Caco-2 (cell line): ENCODE measurements at regions not wholly inside any gene's neighbourhood (a gene's known extent, or its start where the extent isn't known, plus 50 kb on each side); places are given as distances from the start of the nearest gene placed in this dataset.

ENCODE experiments used
- BruUV-seq: library from RNA; stranded (reverse); fragments of 400-500 nt; replicated peaks from 2 replicates; lab custom pipeline; 2021; lab: Mats Ljungman, UMichigan
- CTCF ChIA-PET: fragments of 300-600 bp; sonication (Branson Sonifier 250); formaldehyde crosslinking; loops from one replicate; lab custom pipeline; 2022; ENCODE audit warnings: antibody characterized with exemption; lab: Charles Lee
- POLR2A ChIA-PET: fragments of 300-600 bp; sonication (Branson Sonifier 250); formaldehyde crosslinking; loops from one replicate; lab custom pipeline; 2022; ENCODE audit warnings: antibody characterized with exemption; lab: Charles Lee
- DNase-seq, 2 experiments: peaks; one replicate each; pipeline versions ENCODE4 v3.0.0 to v3.0.0-alpha.2; 2020 to 2022
- H3K27me3 ChIP-seq: replicated peaks from 2 replicates; pipeline ENCODE4 v1.6.0; 2011; ENCODE audit warnings: low read length; ENCODE audit not compliant: control insufficient read depth, insufficient read depth
- H3K36me3 ChIP-seq: 2 replicates; pipeline ENCODE4 v1.5.1; 2011; ENCODE audit warnings: low read length; ENCODE audit not compliant: control insufficient read depth, insufficient read depth
- H3K4me1 ChIP-seq: fragments of 250-450 bp; sonication (Bioruptor Pico); 2 replicates; pipeline ENCODE4 v1.5.1; 2020; ENCODE audit warnings: mild to moderate bottlenecking
- H3K4me3 ChIP-seq: 2 replicates; pipeline ENCODE4 v1.5.1; 2011; ENCODE audit warnings: low read depth, mild to moderate bottlenecking, control low read depth, low read length
- H3K9me3 ChIP-seq: fragments of 250-450 bp; sonication (Bioruptor Pico); 2 replicates; pipeline ENCODE4 v1.5.1; 2020; ENCODE audit warnings: mild to moderate bottlenecking, moderate library complexity
- H3K27ac Mint-ChIP-seq: one replicate; pipeline ENCODE4 v1.8.0; 2022; ENCODE audit warnings: mixed read lengths; ENCODE audit not compliant: unreplicated experiment
- H3K27me3 Mint-ChIP-seq: one replicate; pipeline ENCODE4 v1.8.0; 2022; ENCODE audit warnings: mixed read lengths; ENCODE audit not compliant: insufficient read depth, unreplicated experiment
- H3K36me3 Mint-ChIP-seq: one replicate; pipeline ENCODE4 v1.8.0; 2022; ENCODE audit warnings: mild to moderate bottlenecking, mixed read lengths; ENCODE audit not compliant: insufficient read depth, unreplicated experiment
- H3K4me1 Mint-ChIP-seq: one replicate; pipeline ENCODE4 v1.8.0; 2022; ENCODE audit warnings: low read depth, mixed read lengths; ENCODE audit not compliant: unreplicated experiment
- H3K4me3 Mint-ChIP-seq: one replicate; pipeline ENCODE4 v1.8.0; 2022; ENCODE audit warnings: mild to moderate bottlenecking, moderate library complexity, mixed read lengths; ENCODE audit not compliant: unreplicated experiment
- H3K9me3 Mint-ChIP-seq: one replicate; pipeline ENCODE4 v1.8.0; 2022; ENCODE audit warnings: mixed read lengths; ENCODE audit not compliant: unreplicated experiment
- intact Hi-C: fragments of 100-400 bp; cut with micrococcal nuclease; formaldehyde crosslinking; loops from one replicate; pipeline ENCODE4 v1.10.0; 2022; ENCODE audit not compliant: unreplicated experiment
- TF ChIP-seq, protein P1 (sequence below), 2 experiments: fragments of 200-600 bp in 1 of 2; IDR thresholded peaks; 1 replicate in 1 of 2; 2 replicates in 1 of 2; pipeline versions ENCODE4 v1.5.1 to v1.8.0; 2011 to 2022; ENCODE audit warnings: antibody characterized with exemption in 1 of 2, control low read depth in 1 of 2, inconsistent platforms in 1 of 2, low read depth in 1 of 2, low read length in 1 of 2, mild to moderate bottlenecking in 1 of 2, moderate library complexity in 1 of 2; ENCODE audit not compliant: insufficient read depth in 1 of 2, severe bottlenecking in 1 of 2, unreplicated experiment in 1 of 2

DNA sequence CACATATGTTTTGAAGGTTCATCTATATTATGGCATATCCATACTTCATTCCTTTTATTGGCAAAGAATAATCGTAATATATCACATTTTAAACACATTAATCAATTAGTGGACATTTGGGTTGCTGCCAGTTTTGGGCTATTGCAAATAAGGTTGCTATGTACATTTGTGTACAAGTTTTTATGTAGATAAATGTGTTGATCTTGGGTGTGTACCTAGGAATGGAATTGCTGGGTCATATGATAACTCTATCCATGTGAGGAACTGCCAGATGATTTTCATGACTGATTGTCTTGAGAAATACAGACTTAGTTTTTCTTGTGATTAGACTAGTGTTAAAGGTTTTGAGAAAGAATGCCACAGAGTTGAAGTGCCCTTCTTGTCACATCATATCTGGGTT lies 99.2 kb upstream of the RAB40AL start:
- H3K27me3 ChIP-seq: no peaks in the 10 kb centered on the region
- CTCF ChIA-PET: no interaction called here
- no peaks in the 10 kb centered on the region for H3K9me3 Mint-ChIP-seq
- POLR2A ChIA-PET: no interaction called here
- H3K36me3 ChIP-seq: no peaks in the 10 kb centered on the region
- BruUV-seq: no TSS peak
- TF ChIP-seq, protein P1, sequence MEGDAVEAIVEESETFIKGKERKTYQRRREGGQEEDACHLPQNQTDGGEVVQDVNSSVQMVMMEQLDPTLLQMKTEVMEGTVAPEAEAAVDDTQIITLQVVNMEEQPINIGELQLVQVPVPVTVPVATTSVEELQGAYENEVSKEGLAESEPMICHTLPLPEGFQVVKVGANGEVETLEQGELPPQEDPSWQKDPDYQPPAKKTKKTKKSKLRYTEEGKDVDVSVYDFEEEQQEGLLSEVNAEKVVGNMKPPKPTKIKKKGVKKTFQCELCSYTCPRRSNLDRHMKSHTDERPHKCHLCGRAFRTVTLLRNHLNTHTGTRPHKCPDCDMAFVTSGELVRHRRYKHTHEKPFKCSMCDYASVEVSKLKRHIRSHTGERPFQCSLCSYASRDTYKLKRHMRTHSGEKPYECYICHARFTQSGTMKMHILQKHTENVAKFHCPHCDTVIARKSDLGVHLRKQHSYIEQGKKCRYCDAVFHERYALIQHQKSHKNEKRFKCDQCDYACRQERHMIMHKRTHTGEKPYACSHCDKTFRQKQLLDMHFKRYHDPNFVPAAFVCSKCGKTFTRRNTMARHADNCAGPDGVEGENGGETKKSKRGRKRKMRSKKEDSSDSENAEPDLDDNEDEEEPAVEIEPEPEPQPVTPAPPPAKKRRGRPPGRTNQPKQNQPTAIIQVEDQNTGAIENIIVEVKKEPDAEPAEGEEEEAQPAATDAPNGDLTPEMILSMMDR (IDR thresholded peaks at IDR 0.05; ENCODE audit: insufficient read depth in 1 of 2, low read depth in 1 of 2, low read length in 1 of 2, severe bottlenecking in 1 of 2, unreplicated experiment in 1 of 2): no peak
- no peaks in the 10 kb centered on the region for H3K36me3 Mint-ChIP-seq
- no peak overlapping the region for H3K27ac Mint-ChIP-seq
- H3K9me3 ChIP-seq: no peaks in the 10 kb centered on the region
- peaks cover 2% of the 10 kb centered on the region for H3K4me1 Mint-ChIP-seq
- no peak overlapping the region for H3K4me3 ChIP-seq
- no peaks in the 10 kb centered on the region for H3K4me1 ChIP-seq
- intact Hi-C loops: no loop called here
- no peaks in the 10 kb centered on the region for H3K27me3 Mint-ChIP-seq
- H3K4me3 Mint-ChIP-seq: no peak overlapping the region
- no peak for DNase-seq

DNA sequence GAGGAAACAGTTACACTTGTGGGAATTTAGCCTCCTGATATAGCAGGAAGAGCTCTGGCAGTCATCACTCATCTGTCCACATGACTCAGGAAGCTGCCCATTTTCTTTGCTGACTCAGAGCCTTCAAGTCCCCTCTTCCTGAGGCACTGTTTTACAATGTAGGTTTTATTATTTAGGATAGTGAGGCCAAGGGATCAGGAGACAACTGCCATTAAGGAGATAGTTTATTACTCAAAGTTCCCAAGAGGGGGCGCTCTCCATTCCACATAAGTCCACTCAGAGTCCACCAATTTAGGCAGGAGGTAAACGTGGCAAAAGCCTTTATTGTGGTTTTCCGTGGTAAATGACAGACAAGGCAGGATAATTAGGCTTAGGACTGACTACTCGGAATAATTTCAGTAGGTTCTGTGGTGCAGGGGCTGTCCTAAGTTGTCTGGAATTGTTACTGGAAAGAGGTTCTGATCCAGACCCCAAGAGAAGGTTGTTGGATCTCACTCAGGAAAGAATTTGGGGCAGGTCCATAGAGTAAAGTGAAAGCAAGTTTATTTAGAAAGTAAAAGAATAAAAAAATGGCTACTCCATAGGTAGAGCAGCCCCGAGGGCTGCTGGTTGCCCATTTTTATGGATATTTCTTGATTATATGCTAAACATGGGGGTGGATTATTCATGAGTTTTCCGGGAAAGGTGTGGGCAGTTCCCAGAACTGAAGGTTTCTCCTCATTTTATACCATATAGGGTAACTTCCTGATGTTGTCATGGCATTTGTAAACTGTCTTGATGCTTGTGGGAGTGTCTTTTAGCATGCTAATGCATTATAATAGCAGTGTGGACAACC lies 96.0 kb upstream of the RAB40AL start:
- no peak overlapping the region for H3K27ac Mint-ChIP-seq
- Histone ChIP-seq H3K36me3 (no peaks in the 10 kb centered on the region), H3K9me3 (no peaks in the 10 kb centered on the region), H3K4me1 (no peaks in the 10 kb centered on the region), H3K4me3 (no peak overlapping the region), H3K27me3 (no peaks in the 10 kb centered on the region)
- ChIA-PET POLR2A (no interaction called here), CTCF (no interaction called here)
- TF ChIP-seq, protein P1 (IDR thresholded peaks at IDR 0.05; ENCODE audit: insufficient read depth in 1 of 2, low read depth in 1 of 2, low read length in 1 of 2, severe bottlenecking in 1 of 2, unreplicated experiment in 1 of 2): no peak
- intact Hi-C loops: no loop called here
- H3K9me3 Mint-ChIP-seq: no peaks in the 10 kb centered on the region
- H3K4me1 Mint-ChIP-seq: no peaks in the 10 kb centered on the region
- no TSS peak for BruUV-seq
- no peaks in the 10 kb centered on the region for H3K27me3 Mint-ChIP-seq
- H3K36me3 Mint-ChIP-seq: no peaks in the 10 kb centered on the region
- no peak overlapping the region for H3K4me3 Mint-ChIP-seq
- no peak for DNase-seq

DNA sequence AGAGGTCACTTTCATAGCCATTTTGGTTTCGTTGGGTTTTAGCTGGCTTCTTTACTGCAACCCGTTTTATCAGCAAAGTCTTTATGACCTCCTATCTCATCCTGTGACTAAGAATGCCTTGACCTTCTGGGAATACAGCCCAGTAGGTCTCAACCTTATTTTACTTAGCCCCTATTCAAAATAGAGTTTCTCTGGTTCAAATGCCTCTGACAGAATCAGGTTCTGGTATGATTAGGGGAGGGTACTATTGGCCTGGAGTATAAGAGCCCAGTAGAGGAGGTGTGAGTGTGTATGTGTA lies 95.4 kb upstream of the RAB40AL start:
- Mint-ChIP-seq H3K9me3 (no peaks in the 10 kb centered on the region), H3K4me1 (no peaks in the 10 kb centered on the region), H3K4me3 (no peak overlapping the region), H3K36me3 (no peaks in the 10 kb centered on the region), H3K27me3 (no peaks in the 10 kb centered on the region), H3K27ac (no peak overlapping the region)
- Histone ChIP-seq H3K4me3 (no peak overlapping the region), H3K36me3 (no peaks in the 10 kb centered on the region), H3K4me1 (no peaks in the 10 kb centered on the region), H3K9me3 (no peaks in the 10 kb centered on the region), H3K27me3 (no peaks in the 10 kb centered on the region)
- TF ChIP-seq, protein P1 (IDR thresholded peaks at IDR 0.05; ENCODE audit: insufficient read depth in 1 of 2, low read depth in 1 of 2, low read length in 1 of 2, severe bottlenecking in 1 of 2, unreplicated experiment in 1 of 2): no peak
- DNase-seq: no peak
- intact Hi-C loops: no loop called here
- POLR2A ChIA-PET: no interaction called here
- no TSS peak for BruUV-seq
- CTCF ChIA-PET: no interaction called here
